GM12872 (cell line): ENCODE measurements at regions not wholly inside any gene's neighbourhood (a gene's known extent, or its start where the extent isn't known, plus 50 kb on each side); places are given as distances from the start of the nearest gene placed in this dataset.

Experiments used
- CTCF ChIP-seq: IDR thresholded peaks from 3 replicates; pipeline ENCODE4 v1.5.1; 2011; ENCODE audit warnings: low read depth, mild to moderate bottlenecking, low read length, moderate library complexity; ENCODE audit not compliant: insufficient read depth

- no peak for TF ChIP-seq CTCF
Measured at GRCh38 chr2:63763391-63763941, 78.2 kb upstream of the UGP2 start.

GRCh38 chr2:63764630-63765029, 77.1 kb upstream of the UGP2 start:
- no peak for TF ChIP-seq CTCF

GRCh38 chr2:63765117-63765516, 76.6 kb upstream of the UGP2 start:
- no peak for TF ChIP-seq CTCF

- TF ChIP-seq CTCF, result no peak
Measured at GRCh38 chr2:63767307-63767706, 74.4 kb upstream of the UGP2 start.

- TF ChIP-seq CTCF, result no peak
Measured at GRCh38 chr2:63768051-63768450, 73.6 kb upstream of the UGP2 start.

GRCh38 chr2:63769915-63770314, 71.8 kb upstream of the UGP2 start:
- no peak for TF ChIP-seq CTCF

GRCh38 chr2:63772061-63772460, 69.6 kb upstream of the UGP2 start:
- no peak for TF ChIP-seq CTCF
